Cardiac fibroblast (primary cell): ENCODE measurements at regions not wholly inside any gene's neighbourhood (a gene's known extent, or its start where the extent isn't known, plus 50 kb on each side); places are given as distances from the start of the nearest gene placed in this dataset.

Source experiments
- DNase-seq, 2 donors: peaks; one replicate each; pipeline versions ENCODE4 v3.0.0 to v3.0.0-alpha.2; 2010; ENCODE audit warnings: low read depth in 2 of 2
- H3K4me3 ChIP-seq, 2 donors: replicated peaks in 1 of 2; 1 replicate in 1 of 2; 2 replicates in 1 of 2; pipeline ENCODE4 v1.5.1; 2011; ENCODE audit warnings: low read depth in 2 of 2, low read length in 2 of 2, mild to moderate bottlenecking in 2 of 2, moderate library complexity in 1 of 2
- CTCF ChIP-seq: IDR thresholded peaks from one replicate; pipeline ENCODE4 v1.5.1; 2011; ENCODE audit warnings: low read depth, mild to moderate bottlenecking, low read length, inconsistent platforms

GRCh38 chr10:31720546-31720945 lies 208.1 kb downstream of the ARHGAP12 start:
- no peak for TF ChIP-seq CTCF
- DNase-seq = no peak
- H3K4me3 ChIP-seq = no peak overlapping the region

GRCh38 chr10:31709476-31709875 lies 219.2 kb downstream of the ARHGAP12 start:
- no peak for DNase-seq

GRCh38 chr10:31709028-31709427 lies 219.6 kb downstream of the ARHGAP12 start:
- peak; percentile 18 for TF ChIP-seq CTCF
- DNase-seq = peak; percentile 15 to 33
- no peak overlapping the region for H3K4me3 ChIP-seq

More at GRCh38 chr10:31709476-31709875, 219.2 kb downstream of the ARHGAP12 start:
- no peak overlapping the region for H3K4me3 ChIP-seq
- TF ChIP-seq CTCF = no peak

GRCh38 chr10:31708474-31708873 lies 220.2 kb downstream of the ARHGAP12 start:
- TF ChIP-seq CTCF = no peak
- no peak overlapping the region for H3K4me3 ChIP-seq
- DNase-seq = peak; percentile 17 to 35

- H3K4me3 ChIP-seq = no peak overlapping the region
- no peak for DNase-seq
- TF ChIP-seq CTCF = no peak
Measured at GRCh38 chr10:31708046-31708445, 220.6 kb downstream of the ARHGAP12 start.

- no peak overlapping the region for H3K4me3 ChIP-seq
- DNase-seq = peak; percentile 83 to 86
- TF ChIP-seq CTCF = no peak
Measured at GRCh38 chr10:31707093-31708039, 221.3 kb downstream of the ARHGAP12 start.
